ENCODE measurements at regions not wholly inside any gene's neighbourhood (a gene's known extent, or its start where the extent isn't known, plus 50 kb on each side); places are given as distances from the start of the nearest gene placed in this dataset.

GRCh38 chr3:17972476-17972875, 230.0 kb upstream of the TBC1D5 start:
- no peak for TF ChIP-seq CTCF (IDR thresholded peaks at IDR 0.05; ENCODE audit: insufficient read depth, low read length)
- no peak overlapping the region for H3K4me3 ChIP-seq (ENCODE audit: low read depth, low read length)
- DNase-seq (ENCODE audit: low read depth), result no peak

GRCh38 chr3:17972030-17972429, 229.6 kb upstream of the TBC1D5 start:
- no peak for TF ChIP-seq CTCF (IDR thresholded peaks at IDR 0.05; ENCODE audit: insufficient read depth, low read length)
- no peak overlapping the region for H3K4me3 ChIP-seq (ENCODE audit: low read depth, low read length)
- DNase-seq (ENCODE audit: low read depth), result no peak

- no peak for TF ChIP-seq CTCF (IDR thresholded peaks at IDR 0.05; ENCODE audit: insufficient read depth, low read length)
- no peak for DNase-seq (ENCODE audit: low read depth)
- no peak overlapping the region for H3K4me3 ChIP-seq (ENCODE audit: low read depth, low read length)
Observed at GRCh38 chr3:17969985-17970568, 227.6 kb upstream of the TBC1D5 start.

GRCh38 chr3:17969244-17969643, 226.8 kb upstream of the TBC1D5 start:
- H3K4me3 ChIP-seq (ENCODE audit: low read depth, low read length), result no peak overlapping the region
- TF ChIP-seq CTCF (IDR thresholded peaks at IDR 0.05; ENCODE audit: insufficient read depth, low read length), result no peak
- no peak for DNase-seq (ENCODE audit: low read depth)

GRCh38 chr3:17967953-17968607, 225.6 kb upstream of the TBC1D5 start:
- no peak overlapping the region for H3K4me3 ChIP-seq (ENCODE audit: low read depth, low read length)
- no peak for DNase-seq (ENCODE audit: low read depth)
- no peak for TF ChIP-seq CTCF (IDR thresholded peaks at IDR 0.05; ENCODE audit: insufficient read depth, low read length)

- no peak overlapping the region for H3K4me3 ChIP-seq (ENCODE audit: low read depth, low read length)
- DNase-seq (ENCODE audit: low read depth), result no peak
- TF ChIP-seq CTCF (IDR thresholded peaks at IDR 0.05; ENCODE audit: insufficient read depth, low read length), result no peak
Observed at GRCh38 chr3:17967111-17967510, 224.7 kb upstream of the TBC1D5 start.

GRCh38 chr3:17965331-17965730, 222.9 kb upstream of the TBC1D5 start:
- no peak overlapping the region for H3K4me3 ChIP-seq (ENCODE audit: low read depth, low read length)
- DNase-seq (ENCODE audit: low read depth), result no peak
- TF ChIP-seq CTCF (IDR thresholded peaks at IDR 0.05; ENCODE audit: insufficient read depth, low read length), result no peak
